SKM-1 treated with dmso at 0.1 percent for 144 hours (cell line): ENCODE measurements at regions not wholly inside any gene's neighbourhood (a gene's known extent, or its start where the extent isn't known, plus 50 kb on each side); places are given as distances from the start of the nearest gene placed in this dataset.

Experiments
- DNase-seq: peaks from one replicate; lab custom pipeline; 2025; ENCODE audit not compliant: unreplicated experiment; lab: John Stamatoyannopoulos, UW

GRCh38 chr2:5985536-5986385 lies 293.6 kb downstream of the SOX11 start:
- no peak for DNase-seq

- DNase-seq = no peak
Measured at GRCh38 chr2:5986801-5987787, 294.9 kb downstream of the SOX11 start.

GRCh38 chr2:5988120-5988519 lies 295.9 kb downstream of the SOX11 start:
- no peak for DNase-seq

GRCh38 chr2:5990086-5990485 lies 297.9 kb downstream of the SOX11 start:
- DNase-seq = no peak

GRCh38 chr2:5991305-5991968 lies 299.3 kb downstream of the SOX11 start:
- no peak for DNase-seq

- no peak for DNase-seq
Measured at GRCh38 chr2:5995832-5996231, 303.6 kb downstream of the SOX11 start.

- DNase-seq = no peak
Measured at GRCh38 chr2:6008186-6008585, 316.0 kb downstream of the SOX11 start.

GRCh38 chr2:6008726-6009125 lies 316.5 kb downstream of the SOX11 start:
- DNase-seq = no peak

- DNase-seq = no peak
Measured at GRCh38 chr2:6010163-6010562, 318.0 kb downstream of the SOX11 start.

- no peak for DNase-seq
Measured at GRCh38 chr2:6011921-6012320, 319.7 kb downstream of the SOX11 start.

- no peak for DNase-seq
Measured at GRCh38 chr2:6017736-6018286, 325.6 kb downstream of the SOX11 start.

- no peak for DNase-seq
Measured at GRCh38 chr2:6024229-6024628, 332.0 kb downstream of the SOX11 start.

GRCh38 chr2:6024784-6025183 lies 332.6 kb downstream of the SOX11 start:
- no peak for DNase-seq

GRCh38 chr2:6025391-6025790 lies 333.2 kb downstream of the SOX11 start:
- no peak for DNase-seq

GRCh38 chr2:6027066-6027465 lies 334.9 kb downstream of the SOX11 start:
- DNase-seq = no peak

GRCh38 chr2:6031200-6031867 lies 339.1 kb downstream of the SOX11 start:
- no peak for DNase-seq

GRCh38 chr2:6036211-6036610 lies 344.0 kb downstream of the SOX11 start:
- no peak for DNase-seq

GRCh38 chr2:6043238-6043637 lies 351.1 kb downstream of the SOX11 start:
- DNase-seq = no peak

GRCh38 chr2:6052649-6053048 lies 360.5 kb downstream of the SOX11 start:
- no peak for DNase-seq

- no peak for DNase-seq
Measured at GRCh38 chr2:6053743-6054142, 361.6 kb downstream of the SOX11 start.
